ENCODE measurements at regions not wholly inside any gene's neighbourhood (a gene's known extent, or its start where the extent isn't known, plus 50 kb on each side); places are given as distances from the start of the nearest gene placed in this dataset.

- H3K4me3 ChIP-seq (replicated peaks in 1 of 2; ENCODE audit: low read depth in 2 of 2, low read length in 2 of 2): no peak overlapping the region
- no peak for DNase-seq (ENCODE audit: low read depth in 2 of 2)
- TF ChIP-seq CTCF (IDR thresholded peaks at IDR 0.05; ENCODE audit: low read depth, low read length): no peak
These were observed 138.4 kb upstream of the LHX8 start for GRCh38 chr1:74995821-74996220.

DNA sequence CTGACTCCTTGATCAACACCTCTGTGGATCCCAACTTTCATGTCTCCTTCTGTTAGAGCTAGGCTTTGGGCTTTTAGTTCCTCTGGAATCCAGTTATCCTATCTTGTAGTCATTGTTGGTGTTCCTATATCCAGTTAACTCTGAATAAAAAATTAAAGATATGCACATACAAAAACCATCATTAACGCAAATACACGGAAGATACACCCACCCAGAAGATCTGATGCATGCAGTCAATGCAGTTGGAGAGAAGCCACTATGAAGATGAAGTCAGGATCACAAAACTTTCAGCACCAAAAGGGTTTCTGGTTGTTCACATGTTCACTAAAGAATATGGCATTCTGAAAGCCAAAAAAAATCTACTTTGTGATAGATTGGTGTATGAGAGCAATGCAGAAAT lies 123.6 kb upstream of the LHX8 start:
- DNase-seq (ENCODE audit: low read depth in 2 of 2): no peak
- H3K4me3 ChIP-seq (replicated peaks in 1 of 2; ENCODE audit: low read depth in 2 of 2, low read length in 2 of 2): no peak overlapping the region
- no peak for TF ChIP-seq CTCF (IDR thresholded peaks at IDR 0.05; ENCODE audit: low read depth, low read length)

- TF ChIP-seq CTCF (IDR thresholded peaks at IDR 0.05; ENCODE audit: low read depth, low read length): no peak
- no peak overlapping the region for H3K4me3 ChIP-seq (replicated peaks in 1 of 2; ENCODE audit: low read depth in 2 of 2, low read length in 2 of 2)
These were observed 119.9 kb upstream of the LHX8 start for GRCh38 chr1:75014250-75014649.

GRCh38 chr1:75023005-75023404 lies 111.2 kb upstream of the LHX8 start:
- no peak overlapping the region for H3K4me3 ChIP-seq (replicated peaks in 1 of 2; ENCODE audit: low read depth in 2 of 2, low read length in 2 of 2)
- no peak for DNase-seq (ENCODE audit: low read depth in 2 of 2)
- TF ChIP-seq CTCF (IDR thresholded peaks at IDR 0.05; ENCODE audit: low read depth, low read length): no peak

More at GRCh38 chr1:75014250-75014649, 119.9 kb upstream of the LHX8 start:
- DNase-seq (ENCODE audit: low read depth in 2 of 2): no peak

GRCh38 chr1:75034376-75034775 lies 99.8 kb upstream of the LHX8 start:
- DNase-seq (ENCODE audit: low read depth in 2 of 2): no peak
- no peak for TF ChIP-seq CTCF (IDR thresholded peaks at IDR 0.05; ENCODE audit: low read depth, low read length)
- H3K4me3 ChIP-seq (replicated peaks in 1 of 2; ENCODE audit: low read depth in 2 of 2, low read length in 2 of 2): no peak overlapping the region

GRCh38 chr1:75035536-75035935 lies 98.7 kb upstream of the LHX8 start:
- DNase-seq (ENCODE audit: low read depth in 2 of 2): no peak
- TF ChIP-seq CTCF (IDR thresholded peaks at IDR 0.05; ENCODE audit: low read depth, low read length): no peak

DNA sequence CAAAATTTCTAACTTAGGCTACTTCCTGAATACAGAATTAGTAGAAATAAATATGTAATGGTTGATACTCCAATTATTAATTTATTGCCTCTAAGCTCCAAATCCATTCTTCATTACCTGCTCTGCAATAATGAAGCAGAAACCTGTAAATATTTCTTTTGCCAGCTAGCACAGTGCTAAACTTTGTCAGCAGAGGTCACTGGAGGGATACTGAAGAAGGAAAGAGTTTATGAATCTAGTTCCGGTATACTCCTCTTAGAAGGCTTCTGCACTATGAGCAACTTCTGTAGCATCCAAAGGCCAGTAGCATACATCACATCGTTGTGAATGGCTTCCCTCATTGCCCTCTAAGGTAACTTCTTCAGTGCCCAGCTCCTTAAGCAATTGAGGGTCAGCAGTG lies 81.0 kb upstream of the LHX8 start:
- no peak for DNase-seq (ENCODE audit: low read depth in 2 of 2)
- no peak for TF ChIP-seq CTCF (IDR thresholded peaks at IDR 0.05; ENCODE audit: low read depth, low read length)
- no peak overlapping the region for H3K4me3 ChIP-seq (replicated peaks in 1 of 2; ENCODE audit: low read depth in 2 of 2, low read length in 2 of 2)

More at GRCh38 chr1:75035536-75035935, 98.7 kb upstream of the LHX8 start:
- H3K4me3 ChIP-seq (replicated peaks in 1 of 2; ENCODE audit: low read depth in 2 of 2, low read length in 2 of 2): no peak overlapping the region
